CD8-positive, alpha-beta memory T cell (primary cell): ENCODE measurements at regions not wholly inside any gene's neighbourhood (a gene's known extent, or its start where the extent isn't known, plus 50 kb on each side); places are given as distances from the start of the nearest gene placed in this dataset.

Source experiments
- CTCF ChIA-PET: fragments of 350-600 bp; sonication (Branson Sonifier 250); formaldehyde crosslinking; loops from one replicate; lab custom pipeline; 2021; ENCODE audit warnings: antibody characterized with exemption; lab: Charles Lee
- POLR2A ChIA-PET: fragments of 350-600 bp; sonication (Branson Sonifier 250); formaldehyde crosslinking; loops from one replicate; lab custom pipeline; 2021; ENCODE audit warnings: antibody characterized with exemption; lab: Charles Lee
- DNase-seq, 5 donors: peaks; one replicate each; pipeline versions ENCODE4 v3.0.0 to v3.0.0-alpha.2; 2020 to 2022; ENCODE audit warnings: mixed read lengths in 1 of 5
- H3K27ac ChIP-seq: one replicate; pipeline ENCODE4 v1.7.0; 2013; ENCODE audit warnings: low read depth, mild to moderate bottlenecking, low read length, moderate library complexity
- H3K27me3 ChIP-seq: 2 replicates; pipeline ENCODE4 v1.7.0; 2013; ENCODE audit warnings: low read length, mild to moderate bottlenecking; ENCODE audit not compliant: insufficient read depth, poor library complexity, severe bottlenecking
- H3K36me3 ChIP-seq: 2 replicates; pipeline ENCODE4 v1.7.0; 2013; ENCODE audit warnings: mild to moderate bottlenecking, low read length, moderate library complexity; ENCODE audit not compliant: insufficient read depth
- H3K4me1 ChIP-seq: 2 replicates; pipeline ENCODE4 v1.7.0; 2013; ENCODE audit warnings: mild to moderate bottlenecking, low read length, moderate library complexity; ENCODE audit not compliant: insufficient read depth
- H3K4me3 ChIP-seq: 2 replicates; pipeline ENCODE4 v1.7.0; 2013; ENCODE audit warnings: mild to moderate bottlenecking, low read length
- H3K9me3 ChIP-seq: 2 replicates; pipeline ENCODE4 v1.7.0; 2013; ENCODE audit warnings: mild to moderate bottlenecking, low read length
- H3K27ac Mint-ChIP-seq, 8 donors: one replicate each; pipeline ENCODE4 v1.8.0; 2020 to 2021; ENCODE audit warnings: mixed read lengths in 8 of 8, mild to moderate bottlenecking in 6 of 8, inconsistent platforms in 3 of 8, moderate library complexity in 3 of 8
- H3K27me3 Mint-ChIP-seq, 2 donors: one replicate each; pipeline ENCODE4 v1.8.0; 2020 to 2021; ENCODE audit warnings: mixed read lengths in 2 of 2, mild to moderate bottlenecking in 1 of 2, moderate library complexity in 1 of 2
- H3K36me3 Mint-ChIP-seq, 3 donors: one replicate each; pipeline ENCODE4 v1.8.0; 2020 to 2021; ENCODE audit warnings: mixed read lengths in 3 of 3, inconsistent platforms in 1 of 3, mild to moderate bottlenecking in 1 of 3
- H3K4me1 Mint-ChIP-seq, 3 donors: one replicate each; pipeline ENCODE4 v1.8.0; 2020 to 2021; ENCODE audit warnings: mixed read lengths in 3 of 3, inconsistent platforms in 1 of 3, mild to moderate bottlenecking in 1 of 3
- H3K4me3 Mint-ChIP-seq, 7 donors: one replicate each; pipeline ENCODE4 v1.8.0; 2020 to 2021; ENCODE audit warnings: mixed read lengths in 7 of 7, mild to moderate bottlenecking in 6 of 7, moderate library complexity in 4 of 7, inconsistent platforms in 2 of 7
- H3K9me3 Mint-ChIP-seq, 5 donors: one replicate each; pipeline ENCODE4 v1.8.0; 2020 to 2022; ENCODE audit warnings: mixed read lengths in 5 of 5, mild to moderate bottlenecking in 3 of 5, moderate library complexity in 2 of 5, inconsistent platforms in 1 of 5

DNA sequence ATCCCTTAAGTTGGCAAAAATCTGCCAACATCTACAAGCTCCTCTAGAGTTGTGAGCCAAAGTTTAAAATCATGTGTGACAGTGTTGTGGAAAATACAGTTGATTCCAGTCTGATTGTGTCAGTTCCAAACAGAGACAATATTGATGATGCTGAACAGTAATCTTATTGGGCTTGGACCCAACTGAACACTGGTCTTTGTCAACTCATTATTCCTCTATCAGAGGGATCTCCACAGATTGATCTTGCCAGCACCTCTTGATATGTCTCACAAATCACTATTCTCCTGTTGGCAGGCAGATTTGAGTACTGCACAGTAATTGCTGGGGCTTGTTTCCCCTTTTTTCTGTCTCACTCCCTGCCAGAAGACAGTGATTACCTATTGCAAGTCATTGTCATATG lies 326.6 kb upstream of the DPH6 start:
- peaks cover 0 to 6% (median 0%) of the 10 kb centered on the region in 5 donors for H3K9me3 Mint-ChIP-seq
- CTCF ChIA-PET: no interaction called here
- H3K36me3 Mint-ChIP-seq: no peaks in the 10 kb centered on the region
- no peaks in the 10 kb centered on the region for H3K27me3 Mint-ChIP-seq
- H3K4me1 Mint-ChIP-seq: no peaks in the 10 kb centered on the region
- H3K4me3 ChIP-seq: no peak overlapping the region
- H3K27ac ChIP-seq: no peak overlapping the region
- H3K4me1 ChIP-seq: no peaks in the 10 kb centered on the region
- H3K27ac Mint-ChIP-seq: no peak overlapping the region
- H3K9me3 ChIP-seq: no peaks in the 10 kb centered on the region
- H3K36me3 ChIP-seq: no peaks in the 10 kb centered on the region
- no peak overlapping the region for H3K4me3 Mint-ChIP-seq
- no peaks in the 10 kb centered on the region for H3K27me3 ChIP-seq
- POLR2A ChIA-PET: no interaction called here
- no peak for DNase-seq

GRCh38 chr15:35874260-35874905 lies 328.4 kb upstream of the DPH6 start:
- Histone ChIP-seq H3K9me3 (no peaks in the 10 kb centered on the region), H3K4me1 (no peaks in the 10 kb centered on the region), H3K4me3 (no peak overlapping the region), H3K36me3 (no peaks in the 10 kb centered on the region), H3K27ac (no peak overlapping the region), H3K27me3 (no peaks in the 10 kb centered on the region)
- ChIA-PET POLR2A (no interaction called here), CTCF (no interaction called here)
- Mint-ChIP-seq H3K4me1 (no peaks in the 10 kb centered on the region), H3K36me3 (peaks cover 0 to 2% (median 0%) of the 10 kb centered on the region in 3 donors), H3K4me3 (no peak overlapping the region), H3K27me3 (no peaks in the 10 kb centered on the region), H3K27ac (no peak overlapping the region), H3K9me3 (peaks cover 0 to 8% (median 3%) of the 10 kb centered on the region in 5 donors)
- DNase-seq: no peak

DNA sequence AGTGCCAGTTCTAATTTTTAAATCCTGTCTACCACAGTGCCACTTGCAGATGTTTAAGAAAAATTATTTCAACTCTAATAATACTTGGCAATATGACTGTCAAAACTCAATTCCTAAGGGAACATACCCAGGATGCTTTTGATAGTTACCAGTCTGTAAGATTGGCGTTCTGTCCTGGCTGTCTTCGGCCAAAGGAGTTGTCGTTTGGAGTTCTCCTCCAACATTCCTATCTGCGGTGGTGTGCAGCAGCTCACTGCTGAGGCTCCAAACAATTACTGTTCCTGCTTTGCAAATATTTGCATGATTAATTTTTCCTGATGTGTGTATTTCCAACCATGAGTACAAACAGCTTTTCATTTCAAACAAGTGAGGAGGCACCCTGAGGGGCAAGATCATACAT lies 330.8 kb upstream of the DPH6 start:
- no peak for DNase-seq
- CTCF ChIA-PET: no interaction called here
- Histone ChIP-seq H3K36me3 (no peaks in the 10 kb centered on the region), H3K9me3 (no peaks in the 10 kb centered on the region), H3K27ac (no peak overlapping the region), H3K4me1 (no peaks in the 10 kb centered on the region), H3K27me3 (no peaks in the 10 kb centered on the region), H3K4me3 (no peak overlapping the region)
- Mint-ChIP-seq H3K9me3 (peaks cover 0 to 8% (median 3%) of the 10 kb centered on the region in 5 donors), H3K4me3 (no peak overlapping the region), H3K27me3 (no peaks in the 10 kb centered on the region), H3K4me1 (no peaks in the 10 kb centered on the region), H3K27ac (no peak overlapping the region), H3K36me3 (peaks cover 0 to 2% (median 0%) of the 10 kb centered on the region in 3 donors)
- POLR2A ChIA-PET: no interaction called here

DNA sequence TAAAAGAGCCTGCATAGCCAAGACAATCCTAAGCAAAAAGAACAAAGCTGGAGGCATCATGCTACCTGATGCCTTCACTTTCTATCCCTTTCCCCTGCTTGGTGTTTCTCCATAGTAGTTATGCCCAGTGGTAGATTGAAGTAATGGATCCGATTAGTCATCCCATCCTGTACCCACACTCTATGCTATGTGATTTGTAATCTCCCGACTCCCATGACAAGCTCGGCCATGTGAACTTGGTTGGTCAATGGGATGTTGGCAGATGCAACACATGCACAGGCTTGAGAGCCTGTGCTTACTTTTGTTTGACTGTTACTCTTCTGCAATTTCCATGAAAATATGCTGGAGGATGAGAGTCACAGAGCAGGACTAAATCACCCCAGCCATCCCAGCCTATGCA lies 334.9 kb upstream of the DPH6 start:
- ChIA-PET POLR2A (no interaction called here), CTCF (no interaction called here)
- no peak overlapping the region for H3K27ac Mint-ChIP-seq
- no peaks in the 10 kb centered on the region for H3K27me3 Mint-ChIP-seq
- Histone ChIP-seq H3K36me3 (no peaks in the 10 kb centered on the region), H3K4me3 (no peak overlapping the region), H3K4me1 (no peaks in the 10 kb centered on the region), H3K9me3 (no peaks in the 10 kb centered on the region), H3K27ac (no peak overlapping the region), H3K27me3 (no peaks in the 10 kb centered on the region)
- H3K4me3 Mint-ChIP-seq: no peak overlapping the region
- H3K36me3 Mint-ChIP-seq: peaks cover 0 to 2% (median 0%) of the 10 kb centered on the region in 3 donors
- no peaks in the 10 kb centered on the region for H3K4me1 Mint-ChIP-seq
- no peak for DNase-seq
- H3K9me3 Mint-ChIP-seq: peaks cover 0 to 8% (median 0%) of the 10 kb centered on the region in 5 donors

DNA sequence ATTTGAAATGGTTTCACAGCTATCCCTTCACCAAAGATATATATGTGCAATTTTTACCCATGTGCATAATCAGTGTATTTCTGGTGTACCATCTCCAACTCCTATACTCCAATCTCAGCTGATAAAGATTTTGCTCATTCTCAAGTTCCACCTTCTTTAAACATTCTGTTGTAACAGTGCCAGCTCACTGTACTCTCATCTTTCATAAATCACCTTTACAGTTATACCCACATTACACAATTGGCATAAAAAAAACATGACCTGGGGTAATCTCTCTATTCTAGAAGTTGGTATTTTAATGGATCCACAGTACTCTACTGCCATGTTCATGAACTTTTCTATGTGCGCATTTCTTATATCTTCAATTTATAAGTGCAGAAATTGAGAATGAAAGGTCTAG lies 339.9 kb upstream of the DPH6 start:
- Histone ChIP-seq H3K4me1 (no peaks in the 10 kb centered on the region), H3K36me3 (no peaks in the 10 kb centered on the region), H3K27me3 (no peaks in the 10 kb centered on the region), H3K27ac (no peak overlapping the region), H3K4me3 (no peak overlapping the region), H3K9me3 (no peaks in the 10 kb centered on the region)
- no peak overlapping the region for H3K27ac Mint-ChIP-seq
- CTCF ChIA-PET: no interaction called here
- H3K9me3 Mint-ChIP-seq: peaks cover 0 to 5% (median 0%) of the 10 kb centered on the region in 5 donors
- no peaks in the 10 kb centered on the region for H3K27me3 Mint-ChIP-seq
- no peak overlapping the region for H3K4me3 Mint-ChIP-seq
- POLR2A ChIA-PET: no interaction called here
- no peaks in the 10 kb centered on the region for H3K4me1 Mint-ChIP-seq
- no peak for DNase-seq
- H3K36me3 Mint-ChIP-seq: no peaks in the 10 kb centered on the region

DNA sequence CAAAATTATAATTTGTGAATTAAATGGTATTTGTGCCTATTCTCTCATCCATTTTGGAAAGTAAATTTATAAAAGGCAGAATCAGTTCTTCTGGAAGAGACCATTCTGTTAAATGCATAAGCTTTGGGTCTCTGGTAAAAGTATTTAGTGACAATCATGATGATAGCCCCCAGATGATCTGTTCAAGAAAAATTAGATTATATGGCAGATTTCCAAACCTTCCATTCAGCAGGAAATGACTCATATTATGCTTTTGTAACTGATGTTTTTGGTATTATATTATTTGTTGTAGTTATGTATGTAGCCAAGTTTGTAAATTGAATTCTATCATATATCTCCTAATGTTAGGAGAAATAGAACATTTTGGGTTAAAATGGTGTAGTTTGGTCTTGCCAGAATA lies 340.8 kb upstream of the DPH6 start:
- H3K9me3 ChIP-seq: no peaks in the 10 kb centered on the region
- no peak overlapping the region for H3K27ac ChIP-seq
- H3K4me3 ChIP-seq: no peak overlapping the region
- CTCF ChIA-PET: no interaction called here
- H3K9me3 Mint-ChIP-seq: peaks cover 0 to 5% (median 0%) of the 10 kb centered on the region in 5 donors
- DNase-seq: no peak
- H3K27ac Mint-ChIP-seq: no peak overlapping the region
- POLR2A ChIA-PET: no interaction called here
- H3K4me1 ChIP-seq: no peaks in the 10 kb centered on the region
- no peaks in the 10 kb centered on the region for H3K27me3 ChIP-seq
- H3K36me3 Mint-ChIP-seq: no peaks in the 10 kb centered on the region
- no peaks in the 10 kb centered on the region for H3K4me1 Mint-ChIP-seq
- H3K4me3 Mint-ChIP-seq: no peak overlapping the region
- no peaks in the 10 kb centered on the region for H3K36me3 ChIP-seq
- no peaks in the 10 kb centered on the region for H3K27me3 Mint-ChIP-seq

DNA sequence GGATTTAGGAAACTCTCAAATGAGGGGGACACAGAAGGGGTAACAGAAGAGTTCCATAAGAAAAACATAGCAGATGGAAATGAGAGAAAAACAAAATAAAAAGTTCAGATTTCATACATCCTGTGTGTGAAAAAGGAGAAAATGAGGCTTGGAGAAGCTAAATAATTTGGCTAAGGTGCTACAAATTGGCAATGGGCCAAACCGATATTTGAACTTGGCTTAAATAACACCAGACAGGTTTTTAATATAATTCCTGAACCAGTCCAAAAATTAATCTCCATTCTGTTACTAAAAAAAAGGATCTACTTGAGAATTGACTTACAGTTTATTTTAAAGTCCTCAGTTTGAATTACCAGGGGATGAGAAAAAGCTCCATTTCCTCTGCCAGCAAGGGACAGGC lies 342.9 kb upstream of the DPH6 start:
- peaks cover 0 to 5% (median 2%) of the 10 kb centered on the region in 5 donors for H3K9me3 Mint-ChIP-seq
- no peak for DNase-seq
- H3K27me3 Mint-ChIP-seq: no peaks in the 10 kb centered on the region
- ChIA-PET CTCF (no interaction called here), POLR2A (no interaction called here)
- Histone ChIP-seq H3K27ac (no peak overlapping the region), H3K4me1 (no peaks in the 10 kb centered on the region), H3K4me3 (no peak overlapping the region), H3K27me3 (no peaks in the 10 kb centered on the region), H3K36me3 (no peaks in the 10 kb centered on the region), H3K9me3 (no peaks in the 10 kb centered on the region)
- no peaks in the 10 kb centered on the region for H3K36me3 Mint-ChIP-seq
- H3K4me1 Mint-ChIP-seq: no peaks in the 10 kb centered on the region
- no peak overlapping the region for H3K27ac Mint-ChIP-seq
- H3K4me3 Mint-ChIP-seq: no peak overlapping the region

- Mint-ChIP-seq H3K36me3 (no peaks in the 10 kb centered on the region), H3K4me1 (no peaks in the 10 kb centered on the region), H3K27me3 (no peaks in the 10 kb centered on the region), H3K9me3 (peaks cover 0 to 12% (median 3%) of the 10 kb centered on the region in 5 donors), H3K27ac (no peak overlapping the region), H3K4me3 (no peak overlapping the region)
- Histone ChIP-seq H3K9me3 (no peaks in the 10 kb centered on the region), H3K27me3 (no peaks in the 10 kb centered on the region), H3K36me3 (no peaks in the 10 kb centered on the region), H3K4me3 (no peak overlapping the region), H3K27ac (no peak overlapping the region), H3K4me1 (no peaks in the 10 kb centered on the region)
- POLR2A ChIA-PET: no interaction called here
- CTCF ChIA-PET: no interaction called here
- DNase-seq: no peak
Observed at GRCh38 chr15:35907511-35907910, 361.5 kb upstream of the DPH6 start.
